ENCODE measurements at regions not wholly inside any gene's neighbourhood (a gene's known extent, or its start where the extent isn't known, plus 50 kb on each side); places are given as distances from the start of the nearest gene placed in this dataset.
"Not testable (repeated sequence)": the region's sequence is repeated elsewhere in the genome, so short reads cannot be mapped to it uniquely, and the experiment has no call there.

DNA sequence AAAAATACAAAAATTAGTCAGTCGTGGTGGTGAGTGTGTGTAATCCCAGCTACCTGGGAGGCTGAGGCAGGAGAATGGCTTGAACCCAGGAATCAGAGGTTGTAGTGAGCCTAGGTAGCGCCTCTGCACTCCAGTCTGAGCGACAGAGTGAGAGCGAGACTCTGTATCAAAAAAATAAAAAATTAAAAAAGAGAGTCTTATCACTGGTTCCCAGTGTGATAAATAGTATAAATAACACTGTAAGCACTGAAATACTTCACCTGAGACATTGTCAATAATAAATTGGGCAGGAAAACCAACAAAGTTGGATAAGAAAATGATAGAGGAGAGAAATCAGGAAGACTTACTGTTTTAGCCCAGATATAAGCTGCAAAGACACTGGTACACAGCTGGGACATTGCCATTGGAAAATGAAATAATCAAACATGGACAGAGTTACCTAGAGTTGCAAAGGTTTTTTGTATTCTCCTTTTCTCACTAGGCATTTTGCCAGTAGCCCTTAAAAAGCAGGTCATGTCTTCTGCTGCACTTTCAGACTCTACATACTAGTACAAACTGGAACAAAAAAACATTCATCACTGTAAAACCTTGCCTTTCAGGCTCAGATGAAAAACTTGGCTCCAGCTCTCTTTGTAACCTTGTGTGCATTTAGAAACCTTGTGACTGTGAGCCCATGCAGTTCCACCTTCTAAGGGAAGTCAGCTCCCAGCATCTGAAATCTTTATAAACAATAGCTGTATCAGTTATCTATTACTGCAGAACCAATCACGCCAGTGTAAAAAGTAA is 55.0 kb upstream of the PPP1R2C start:
- H3K4me3 ChIP-seq (ENCODE audit: low read length), result no peak overlapping the region
- TF ChIP-seq, protein P1, sequence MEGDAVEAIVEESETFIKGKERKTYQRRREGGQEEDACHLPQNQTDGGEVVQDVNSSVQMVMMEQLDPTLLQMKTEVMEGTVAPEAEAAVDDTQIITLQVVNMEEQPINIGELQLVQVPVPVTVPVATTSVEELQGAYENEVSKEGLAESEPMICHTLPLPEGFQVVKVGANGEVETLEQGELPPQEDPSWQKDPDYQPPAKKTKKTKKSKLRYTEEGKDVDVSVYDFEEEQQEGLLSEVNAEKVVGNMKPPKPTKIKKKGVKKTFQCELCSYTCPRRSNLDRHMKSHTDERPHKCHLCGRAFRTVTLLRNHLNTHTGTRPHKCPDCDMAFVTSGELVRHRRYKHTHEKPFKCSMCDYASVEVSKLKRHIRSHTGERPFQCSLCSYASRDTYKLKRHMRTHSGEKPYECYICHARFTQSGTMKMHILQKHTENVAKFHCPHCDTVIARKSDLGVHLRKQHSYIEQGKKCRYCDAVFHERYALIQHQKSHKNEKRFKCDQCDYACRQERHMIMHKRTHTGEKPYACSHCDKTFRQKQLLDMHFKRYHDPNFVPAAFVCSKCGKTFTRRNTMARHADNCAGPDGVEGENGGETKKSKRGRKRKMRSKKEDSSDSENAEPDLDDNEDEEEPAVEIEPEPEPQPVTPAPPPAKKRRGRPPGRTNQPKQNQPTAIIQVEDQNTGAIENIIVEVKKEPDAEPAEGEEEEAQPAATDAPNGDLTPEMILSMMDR (IDR thresholded peaks at IDR 0.05; ENCODE audit: insufficient read depth, low read depth, low read length, missing control alignments), result no peak
- DNase-seq (ENCODE audit: low read depth), result peak; percentile 29

DNA sequence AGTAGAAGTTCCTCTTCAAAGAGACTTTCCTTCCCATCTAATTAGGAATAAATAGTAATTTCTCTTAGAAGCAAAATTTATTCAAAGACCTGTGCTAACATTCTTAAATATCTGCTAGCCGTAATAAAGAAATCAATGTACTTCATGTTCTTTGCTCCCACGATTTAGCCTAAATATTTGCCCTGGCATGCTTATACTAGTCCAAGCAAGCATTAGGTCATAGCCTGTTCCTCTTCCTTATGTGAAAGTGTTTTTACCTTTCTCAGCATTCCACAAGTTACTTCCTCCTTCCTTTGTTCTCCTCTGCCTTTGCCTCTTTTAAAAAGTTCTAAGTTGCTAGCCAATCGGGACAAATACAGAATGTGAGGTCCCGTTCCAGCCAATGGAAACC is 55.6 kb upstream of the PPP1R2C start:
- peak; percentile 51 for DNase-seq (ENCODE audit: low read depth)

DNA sequence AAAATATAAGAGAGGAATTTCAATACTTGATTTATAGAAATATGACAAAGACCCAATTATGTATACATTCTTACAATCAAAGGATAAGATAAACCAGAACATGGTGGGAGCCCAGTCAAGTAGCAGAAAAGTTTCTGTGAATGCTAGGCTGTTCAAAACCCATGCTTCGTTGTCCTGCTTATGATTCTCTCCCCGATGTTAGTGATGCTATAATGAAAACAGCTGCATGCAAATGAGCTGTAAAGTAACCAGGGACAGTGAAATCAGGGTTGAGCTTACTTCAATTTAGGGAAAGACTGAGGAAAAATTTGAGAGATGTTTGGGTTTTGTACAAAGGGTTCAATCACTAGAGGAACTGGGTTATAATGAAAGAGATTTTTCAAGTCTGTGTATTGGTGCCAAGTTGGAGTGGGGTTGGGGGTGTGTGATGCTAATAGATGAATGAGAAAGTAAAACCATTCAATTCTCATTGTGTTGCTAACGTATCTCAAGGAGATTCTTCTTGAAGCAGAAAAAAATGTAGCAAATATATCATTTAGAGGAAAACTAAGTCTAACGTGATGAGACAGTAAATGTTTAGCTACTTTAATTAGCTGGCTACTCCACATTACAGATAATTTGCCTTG is 59.3 kb upstream of the PPP1R2C start:
- TF ChIP-seq, protein P1 (IDR thresholded peaks at IDR 0.05; ENCODE audit: insufficient read depth, low read depth, low read length, missing control alignments), result no peak
- H3K4me3 ChIP-seq (ENCODE audit: low read length), result no peak overlapping the region
- no peak for DNase-seq (ENCODE audit: low read depth)

More for the DNA sequence above, 55.6 kb upstream of the PPP1R2C start:
- H3K4me3 ChIP-seq (ENCODE audit: low read length), result not testable (repeated sequence)

DNA sequence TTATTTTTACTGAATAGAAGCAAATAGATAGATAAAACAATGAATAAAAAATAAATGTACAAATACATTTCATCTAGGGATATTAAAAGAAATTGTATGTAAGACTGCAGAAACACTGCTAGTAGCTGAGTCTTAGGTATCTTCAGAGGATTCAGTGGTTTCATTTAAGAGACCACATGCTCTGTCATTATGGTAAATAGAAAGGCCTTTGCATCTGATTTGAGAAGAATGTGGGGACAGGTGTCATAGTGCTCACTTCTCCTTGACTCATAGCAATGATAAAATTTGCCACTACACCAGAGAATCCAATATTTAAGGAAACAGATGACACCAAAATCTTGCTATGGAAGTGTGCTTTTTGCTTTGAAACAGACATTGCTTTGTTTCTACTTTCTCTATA is 59.8 kb upstream of the PPP1R2C start:
- no peak for DNase-seq (ENCODE audit: low read depth)
- TF ChIP-seq, protein P1 (IDR thresholded peaks at IDR 0.05; ENCODE audit: insufficient read depth, low read depth, low read length, missing control alignments), result no peak
- no peak overlapping the region for H3K4me3 ChIP-seq (ENCODE audit: low read length)

DNA sequence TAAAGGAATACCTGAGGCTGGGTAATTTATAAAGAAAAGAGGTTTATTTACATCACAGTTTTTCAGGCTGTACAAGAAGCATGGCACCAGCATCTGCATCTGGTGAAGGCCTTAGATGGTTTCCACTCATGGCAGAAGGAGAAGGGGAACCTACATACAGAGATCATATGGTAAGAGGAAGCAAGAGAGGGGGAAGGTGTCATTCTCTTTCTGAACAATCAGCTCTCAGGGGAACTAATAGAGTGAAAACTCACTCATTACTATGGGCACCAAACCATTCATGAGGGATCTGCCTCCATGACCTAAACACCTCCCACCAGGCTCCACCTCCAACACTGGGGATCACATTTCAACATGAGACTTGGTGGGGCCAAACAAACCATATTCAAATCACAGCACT is 61.7 kb upstream of the PPP1R2C start:
- no peak for DNase-seq (ENCODE audit: low read depth)
- TF ChIP-seq, protein P1 (IDR thresholded peaks at IDR 0.05; ENCODE audit: insufficient read depth, low read depth, low read length, missing control alignments), result no peak

DNA sequence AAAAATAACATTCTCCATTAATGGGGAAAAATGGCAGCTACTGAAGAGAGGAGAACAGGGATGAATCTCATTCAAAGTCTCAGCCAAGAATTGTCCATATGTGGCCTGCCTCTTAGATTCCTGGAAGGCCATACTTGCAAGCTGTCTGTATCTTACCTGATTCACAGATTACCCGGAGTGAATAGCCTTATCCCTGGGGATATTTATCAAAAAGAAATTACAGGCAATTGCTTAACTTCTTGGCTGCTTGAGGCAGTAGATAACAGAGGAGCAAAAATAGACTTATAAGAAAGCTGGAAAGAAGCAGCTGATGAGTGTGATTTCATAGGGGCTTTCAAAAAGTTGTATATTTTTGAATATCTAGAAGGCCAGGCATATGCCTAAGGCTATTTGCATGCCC is 68.8 kb upstream of the PPP1R2C start:
- no peak overlapping the region for H3K4me3 ChIP-seq (ENCODE audit: low read length)
- DNase-seq (ENCODE audit: low read depth), result peak; percentile 0
- TF ChIP-seq, protein P1 (IDR thresholded peaks at IDR 0.05; ENCODE audit: insufficient read depth, low read depth, low read length, missing control alignments), result no peak

More for the DNA sequence above, 61.7 kb upstream of the PPP1R2C start:
- no peak overlapping the region for H3K4me3 ChIP-seq (ENCODE audit: low read length)

DNA sequence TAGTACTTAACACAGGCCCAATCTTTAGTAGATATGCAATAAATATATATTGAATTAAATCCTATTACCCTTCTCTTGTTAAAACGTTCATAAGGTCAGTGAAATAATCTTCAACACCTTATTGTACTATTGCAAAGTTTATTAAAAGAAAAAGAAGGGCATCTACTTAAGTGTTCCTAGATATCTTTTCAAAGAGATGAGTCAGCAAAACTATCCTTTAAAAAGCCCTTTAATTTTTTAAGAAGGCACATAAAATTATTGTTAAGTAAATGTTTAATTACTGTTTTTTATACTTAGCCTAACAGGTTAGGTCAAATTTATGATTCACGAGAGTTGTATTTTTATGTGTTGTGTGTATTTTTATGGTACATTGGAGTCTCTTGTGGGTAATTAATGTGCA is 77.3 kb upstream of the PPP1R2C start:
- TF ChIP-seq, protein P1 (IDR thresholded peaks at IDR 0.05; ENCODE audit: insufficient read depth, low read depth, low read length, missing control alignments), result no peak
- no peak for DNase-seq (ENCODE audit: low read depth)
- H3K4me3 ChIP-seq (ENCODE audit: low read length), result no peak overlapping the region

Measured in epithelial cell of esophagus (primary cell).